ENCODE measurements at regions not wholly inside any gene's neighbourhood (a gene's known extent, or its start where the extent isn't known, plus 50 kb on each side); places are given as distances from the start of the nearest gene placed in this dataset.

GRCh38 chr9:103709366-103709765, 384.7 kb upstream of the SMC2 start:
- DNase-seq (ENCODE audit: low read depth, low spot score) (no peak), FAIRE-seq (no peak)
- POLR2A ChIA-PET = no interaction called here
- no peak overlapping the region for H3K27ac ChIP-seq (ENCODE audit: insufficient read depth, low read depth, low read length)
- no peak overlapping the region for H3K4me3 ChIP-seq (replicated peaks in 1 of 3; ENCODE audit: insufficient read depth in 1 of 3, low read depth in 1 of 3, low read length in 3 of 3)
- no peak overlapping the region for H3K4me2 ChIP-seq (ENCODE audit: insufficient read depth, low read length)
- no peaks in the 10 kb centered on the region for H3K36me3 ChIP-seq (ENCODE audit: control insufficient read depth in 2 of 2, extremely low read depth in 1 of 2, insufficient read depth in 2 of 2, low read length in 2 of 2)
- H3K79me2 ChIP-seq (ENCODE audit: control insufficient read depth, insufficient read depth, low read length) = no peaks in the 10 kb centered on the region
- no peaks in the 10 kb centered on the region for H3K9me1 ChIP-seq (replicated peaks; ENCODE audit: control insufficient read depth, extremely low read depth, insufficient read depth, low read length)
- H3K27me3 ChIP-seq (ENCODE audit: control insufficient read depth in 2 of 2, insufficient read depth in 2 of 2, low read length in 2 of 2) = no peaks in the 10 kb centered on the region
- H2AFZ ChIP-seq (ENCODE audit: low read depth, low read length) = no peak overlapping the region
- H3K9me3 ChIP-seq (replicated peaks; ENCODE audit: control insufficient read depth, insufficient read depth, low read length) = peaks cover 5% of the 10 kb centered on the region
- BruUV-seq (replicated peaks) = no TSS peak
- H3K4me1 ChIP-seq (ENCODE audit: control insufficient read depth, extremely low read depth, insufficient read depth, low read length) = no peaks in the 10 kb centered on the region
- intact Hi-C loops (cut with micrococcal nuclease) = no loop called here
- no peaks in the 10 kb centered on the region for H4K20me1 ChIP-seq (replicated peaks; ENCODE audit: control insufficient read depth, extremely low read depth, insufficient read depth, low read length)
- CTCF ChIA-PET = no interaction called here
- TF ChIP-seq JUN (IDR thresholded peaks at IDR 0.05; ENCODE audit: borderline replicate concordance, insufficient read depth, insufficient read length, low read depth) (no peak), POLR2AphosphoS5 (IDR thresholded peaks at IDR 0.05; ENCODE audit: insufficient read depth, low read depth, low read length) (no peak), EZH2 (IDR thresholded peaks at IDR 0.05; ENCODE audit: borderline replicate concordance, low read depth, low read length, severe bottlenecking) (no peak), GATA2 (IDR thresholded peaks at IDR 0.05; ENCODE audit: insufficient read depth, insufficient read length, low read depth, low read length) (no peak), MAX (IDR thresholded peaks at IDR 0.05; ENCODE audit: insufficient read depth, insufficient read length) (no peak), MYC (IDR thresholded peaks at IDR 0.05; ENCODE audit: low read depth, low read length) (no peak), CTCF (IDR thresholded peaks at IDR 0.05; ENCODE audit: extremely low read depth in 1 of 2, insufficient read depth in 1 of 2, low read depth in 1 of 2, low read length in 2 of 2) (no peak), FOS (IDR thresholded peaks at IDR 0.05; ENCODE audit: borderline replicate concordance, insufficient read depth, low read length) (no peak), POLR2A (IDR thresholded peaks at IDR 0.05; ENCODE audit: low read depth, low read length) (no peak)
- dilution Hi-C loops (cut with MboI; ENCODE audit: extremely low pct_ligation_motif_present, low sequenced_read_pairs) = no loop called here
- H3K9ac ChIP-seq (replicated peaks; ENCODE audit: extremely low read depth, insufficient read depth, low read length) = no peak overlapping the region
